ENCODE measurements at regions not wholly inside any gene's neighbourhood (a gene's known extent, or its start where the extent isn't known, plus 50 kb on each side); places are given as distances from the start of the nearest gene placed in this dataset.

GRCh38 chr17:71986886-71987285 lies 133.9 kb upstream of the SOX9 start:
- no peaks in the 10 kb centered on the region for H3K9me2 ChIP-seq (ENCODE audit: low read depth, low read length)
- no peak for TF ChIP-seq EZH2 (IDR thresholded peaks at IDR 0.05; ENCODE audit: borderline replicate concordance, low read length)
- TF ChIP-seq, protein P1, sequence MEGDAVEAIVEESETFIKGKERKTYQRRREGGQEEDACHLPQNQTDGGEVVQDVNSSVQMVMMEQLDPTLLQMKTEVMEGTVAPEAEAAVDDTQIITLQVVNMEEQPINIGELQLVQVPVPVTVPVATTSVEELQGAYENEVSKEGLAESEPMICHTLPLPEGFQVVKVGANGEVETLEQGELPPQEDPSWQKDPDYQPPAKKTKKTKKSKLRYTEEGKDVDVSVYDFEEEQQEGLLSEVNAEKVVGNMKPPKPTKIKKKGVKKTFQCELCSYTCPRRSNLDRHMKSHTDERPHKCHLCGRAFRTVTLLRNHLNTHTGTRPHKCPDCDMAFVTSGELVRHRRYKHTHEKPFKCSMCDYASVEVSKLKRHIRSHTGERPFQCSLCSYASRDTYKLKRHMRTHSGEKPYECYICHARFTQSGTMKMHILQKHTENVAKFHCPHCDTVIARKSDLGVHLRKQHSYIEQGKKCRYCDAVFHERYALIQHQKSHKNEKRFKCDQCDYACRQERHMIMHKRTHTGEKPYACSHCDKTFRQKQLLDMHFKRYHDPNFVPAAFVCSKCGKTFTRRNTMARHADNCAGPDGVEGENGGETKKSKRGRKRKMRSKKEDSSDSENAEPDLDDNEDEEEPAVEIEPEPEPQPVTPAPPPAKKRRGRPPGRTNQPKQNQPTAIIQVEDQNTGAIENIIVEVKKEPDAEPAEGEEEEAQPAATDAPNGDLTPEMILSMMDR (IDR thresholded peaks at IDR 0.05; ENCODE audit: low read length): no peak
- H3K9ac ChIP-seq (ENCODE audit: low read length): no peak overlapping the region
- no peak overlapping the region for H3K4me2 ChIP-seq (ENCODE audit: low read length)
- no peaks in the 10 kb centered on the region for H4K20me1 ChIP-seq (ENCODE audit: insufficient read depth, low read length)
- no peaks in the 10 kb centered on the region for H3K79me2 ChIP-seq (ENCODE audit: insufficient read depth, low read length)
- no peak overlapping the region for H2AFZ ChIP-seq (ENCODE audit: low read length)
- H3K4me3 ChIP-seq (ENCODE audit: low read depth, low read length, poor library complexity, severe bottlenecking): no peak overlapping the region
- H3K9me3 ChIP-seq (ENCODE audit: low read length): no peaks in the 10 kb centered on the region
- H3K27ac ChIP-seq (ENCODE audit: low read depth, low read length, poor library complexity, severe bottlenecking): no peak overlapping the region
- H3K36me3 ChIP-seq (ENCODE audit: insufficient read depth, low read length): no peaks in the 10 kb centered on the region
- H3F3A ChIP-seq (ENCODE audit: insufficient read depth, low read length): no peaks in the 10 kb centered on the region
- H3K4me1 ChIP-seq (ENCODE audit: insufficient read depth, low read length, severe bottlenecking): no peaks in the 10 kb centered on the region
- H3K27me3 ChIP-seq (ENCODE audit: insufficient read depth, low read length): no peaks in the 10 kb centered on the region

DNA sequence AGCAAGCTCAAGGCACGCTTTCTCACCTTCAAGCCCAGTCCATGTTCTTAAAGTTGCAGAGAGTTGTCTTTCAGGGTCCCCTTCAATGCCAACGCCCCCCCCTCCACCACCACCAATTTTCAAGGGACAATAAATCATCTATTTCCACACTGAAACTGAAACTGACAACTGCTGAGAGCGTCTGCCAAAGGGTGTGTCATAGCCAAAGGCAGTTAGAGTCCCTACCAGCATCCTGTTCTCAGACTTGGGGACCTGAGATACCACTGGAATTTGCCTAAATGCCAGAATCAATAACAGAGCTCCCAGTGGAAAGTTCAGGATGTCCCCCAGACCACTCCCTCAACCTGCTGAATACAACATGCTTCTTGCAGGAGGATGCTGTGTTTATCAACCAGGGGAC lies 133.2 kb upstream of the SOX9 start:
- Histone ChIP-seq H4K20me1 (ENCODE audit: insufficient read depth, low read length) (no peaks in the 10 kb centered on the region), H3K9me2 (ENCODE audit: low read depth, low read length) (no peaks in the 10 kb centered on the region), H3K9ac (ENCODE audit: low read length) (no peak overlapping the region), H3F3A (ENCODE audit: insufficient read depth, low read length) (no peaks in the 10 kb centered on the region), H3K4me2 (ENCODE audit: low read length) (no peak overlapping the region), H3K79me2 (ENCODE audit: insufficient read depth, low read length) (no peaks in the 10 kb centered on the region), H2AFZ (ENCODE audit: low read length) (no peak overlapping the region), H3K27me3 (ENCODE audit: insufficient read depth, low read length) (no peaks in the 10 kb centered on the region), H3K27ac (ENCODE audit: low read depth, low read length, poor library complexity, severe bottlenecking) (no peak overlapping the region), H3K36me3 (ENCODE audit: insufficient read depth, low read length) (no peaks in the 10 kb centered on the region), H3K9me3 (ENCODE audit: low read length) (no peaks in the 10 kb centered on the region), H3K4me1 (ENCODE audit: insufficient read depth, low read length, severe bottlenecking) (no peaks in the 10 kb centered on the region), H3K4me3 (ENCODE audit: low read depth, low read length, poor library complexity, severe bottlenecking) (no peak overlapping the region)
- TF ChIP-seq EZH2 (IDR thresholded peaks at IDR 0.05; ENCODE audit: borderline replicate concordance, low read length): no peak
- TF ChIP-seq, protein P1 (IDR thresholded peaks at IDR 0.05; ENCODE audit: low read length): no peak

GRCh38 chr17:71989117-71989516 lies 131.7 kb upstream of the SOX9 start:
- Histone ChIP-seq H3F3A (ENCODE audit: insufficient read depth, low read length) (no peaks in the 10 kb centered on the region), H3K9me2 (ENCODE audit: low read depth, low read length) (no peaks in the 10 kb centered on the region), H3K4me2 (ENCODE audit: low read length) (no peak overlapping the region), H3K27me3 (ENCODE audit: insufficient read depth, low read length) (no peaks in the 10 kb centered on the region), H3K36me3 (ENCODE audit: insufficient read depth, low read length) (no peaks in the 10 kb centered on the region), H4K20me1 (ENCODE audit: insufficient read depth, low read length) (no peaks in the 10 kb centered on the region), H3K9ac (ENCODE audit: low read length) (no peak overlapping the region), H2AFZ (ENCODE audit: low read length) (no peak overlapping the region), H3K27ac (ENCODE audit: low read depth, low read length, poor library complexity, severe bottlenecking) (no peak overlapping the region), H3K4me1 (ENCODE audit: insufficient read depth, low read length, severe bottlenecking) (no peaks in the 10 kb centered on the region), H3K9me3 (ENCODE audit: low read length) (no peaks in the 10 kb centered on the region), H3K79me2 (ENCODE audit: insufficient read depth, low read length) (no peaks in the 10 kb centered on the region), H3K4me3 (ENCODE audit: low read depth, low read length, poor library complexity, severe bottlenecking) (no peak overlapping the region)
- TF ChIP-seq, protein P1 (IDR thresholded peaks at IDR 0.05; ENCODE audit: low read length): no peak
- no peak for TF ChIP-seq EZH2 (IDR thresholded peaks at IDR 0.05; ENCODE audit: borderline replicate concordance, low read length)

Data from OCI-LY1 (cell line).